ENCODE measurements at regions not wholly inside any gene's neighbourhood (a gene's known extent, or its start where the extent isn't known, plus 50 kb on each side); places are given as distances from the start of the nearest gene placed in this dataset.

DNA sequence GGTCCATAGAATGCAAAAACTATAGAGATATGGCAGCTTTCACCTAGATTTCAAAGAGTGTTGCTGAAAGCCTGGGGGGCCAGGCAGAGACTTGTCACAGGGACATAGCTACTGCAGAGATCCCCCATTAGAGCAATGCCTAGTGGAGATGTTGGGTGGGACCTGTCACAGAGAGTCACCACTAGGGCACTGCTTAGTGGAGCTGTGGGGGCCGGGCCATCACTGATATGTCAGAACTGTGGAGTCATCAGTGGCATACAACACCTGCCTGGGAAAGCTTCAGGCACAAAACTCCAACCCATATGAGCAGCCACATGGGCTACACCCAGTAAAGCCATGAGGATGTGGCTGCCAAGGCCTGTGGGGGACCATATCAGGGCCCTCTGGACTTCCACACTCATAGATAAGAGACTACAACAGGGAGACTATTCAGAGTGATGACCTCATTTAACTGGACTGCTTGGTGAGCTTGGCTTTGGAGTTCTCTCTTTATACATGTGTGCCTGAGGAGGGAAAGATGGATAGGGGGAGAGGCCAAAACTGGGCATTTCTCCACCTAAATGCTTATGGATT lies 176.3 kb downstream of the ZNF621 start:
- DNase-seq (ENCODE audit: low read depth) = no peak

DNA sequence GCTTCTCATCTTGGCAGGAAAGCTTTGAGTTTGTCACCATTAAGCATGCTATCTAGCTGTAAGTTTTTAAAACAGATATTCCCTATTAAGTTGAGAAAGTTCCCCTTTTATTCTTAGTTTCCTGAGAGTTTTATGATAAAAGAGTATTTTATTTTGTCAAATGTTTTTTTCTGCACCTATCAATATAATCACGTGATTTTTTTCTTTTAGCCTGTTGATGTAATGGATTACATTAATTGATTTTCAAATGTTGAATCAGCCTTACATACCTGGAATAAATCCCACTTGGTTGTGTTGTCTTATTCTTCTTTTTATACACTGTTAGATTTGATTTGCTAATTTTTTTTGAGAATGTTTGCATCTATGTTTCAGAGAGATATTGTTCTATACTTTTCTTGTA lies 179.5 kb downstream of the ZNF621 start:
- DNase-seq (ENCODE audit: low read depth) = no peak

DNA sequence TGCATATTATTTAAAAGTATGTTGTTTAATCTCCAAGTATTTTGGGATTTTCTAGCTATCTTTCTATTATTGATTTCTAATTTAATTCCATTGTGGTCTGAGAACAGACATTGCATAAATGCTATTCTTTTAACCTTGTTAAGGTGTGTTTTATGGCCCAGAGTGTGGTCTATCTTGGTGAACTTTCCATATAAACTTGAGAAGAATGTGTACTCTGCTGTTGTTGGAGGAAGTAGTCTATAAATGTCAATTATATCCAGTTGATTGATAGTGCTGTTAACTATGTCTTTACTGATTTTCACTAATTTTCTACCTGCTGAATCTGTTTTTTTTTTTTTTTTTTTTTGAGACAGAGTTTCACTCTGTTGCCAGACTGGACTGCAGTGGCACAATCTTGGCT lies 180.9 kb downstream of the ZNF621 start:
- DNase-seq (ENCODE audit: low read depth) = no peak

DNA sequence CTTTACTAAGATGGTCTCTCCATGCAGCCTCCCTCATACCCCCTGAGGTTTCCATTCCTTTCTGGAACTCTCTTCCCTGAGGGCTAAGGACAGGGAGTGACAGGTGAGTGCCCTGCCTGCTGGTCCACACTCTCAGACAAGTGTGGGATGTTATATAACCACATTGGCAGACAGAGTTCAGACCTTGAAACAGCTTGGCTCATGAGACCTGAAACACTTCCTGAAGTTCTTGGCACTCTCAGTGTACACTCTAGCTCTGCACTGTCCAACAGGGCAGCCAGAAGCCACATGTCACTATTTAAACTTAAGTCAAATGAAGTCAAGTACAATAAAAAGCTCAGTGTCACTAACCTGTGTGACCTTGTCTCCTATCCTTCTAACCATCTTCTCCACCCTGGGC lies 188.5 kb downstream of the ZNF621 start:
- DNase-seq (ENCODE audit: low read depth) = no peak

- no peak for DNase-seq (ENCODE audit: low read depth)
These were observed 189.0 kb downstream of the ZNF621 start for GRCh38 chr3:40713795-40714194.

GRCh38 chr3:40714771-40715345 lies 190.1 kb downstream of the ZNF621 start:
- no peak for DNase-seq (ENCODE audit: low read depth)

DNA sequence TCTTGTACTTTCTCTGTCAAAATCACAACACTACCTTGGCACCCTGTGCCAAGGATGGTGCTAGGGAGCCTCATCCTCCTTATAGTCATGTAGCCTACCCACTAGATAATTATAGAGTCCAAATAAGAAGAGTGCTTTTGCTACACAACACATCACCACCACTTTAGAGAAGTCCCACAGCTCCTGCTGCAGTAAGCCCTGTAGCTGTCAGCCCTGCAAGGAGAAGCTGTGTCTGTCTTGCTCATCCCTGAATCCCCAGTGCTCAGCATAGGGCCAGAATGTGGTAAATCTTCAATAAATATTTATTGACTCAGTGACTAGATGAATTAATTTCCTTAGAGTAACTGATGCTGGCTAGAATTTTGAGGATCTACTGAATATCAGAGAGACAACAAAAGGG lies 190.8 kb downstream of the ZNF621 start:
- DNase-seq (ENCODE audit: low read depth) = no peak

DNA sequence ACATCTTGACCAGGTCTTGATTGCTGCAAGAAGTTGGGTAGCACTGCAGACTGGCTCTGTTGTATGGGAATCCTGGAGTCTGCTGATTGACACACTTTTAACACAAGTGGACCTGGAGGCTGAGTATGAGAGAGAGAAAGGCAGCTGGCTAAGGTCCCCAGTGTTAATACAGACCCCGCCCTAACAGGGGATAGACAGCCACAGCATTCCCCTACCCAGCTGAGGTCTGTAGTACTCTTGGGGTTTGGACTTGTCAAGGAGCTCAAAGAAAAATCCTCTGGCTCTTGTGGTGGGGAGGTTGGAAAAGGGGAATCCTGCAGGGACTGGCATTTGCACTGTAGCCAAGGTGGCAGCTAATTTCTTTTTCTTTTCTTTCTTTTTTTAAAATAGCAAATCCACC lies 192.7 kb downstream of the ZNF621 start:
- DNase-seq (ENCODE audit: low read depth) = no peak

- no peak for DNase-seq (ENCODE audit: low read depth)
These were observed 193.4 kb downstream of the ZNF621 start for GRCh38 chr3:40718209-40718608.

DNA sequence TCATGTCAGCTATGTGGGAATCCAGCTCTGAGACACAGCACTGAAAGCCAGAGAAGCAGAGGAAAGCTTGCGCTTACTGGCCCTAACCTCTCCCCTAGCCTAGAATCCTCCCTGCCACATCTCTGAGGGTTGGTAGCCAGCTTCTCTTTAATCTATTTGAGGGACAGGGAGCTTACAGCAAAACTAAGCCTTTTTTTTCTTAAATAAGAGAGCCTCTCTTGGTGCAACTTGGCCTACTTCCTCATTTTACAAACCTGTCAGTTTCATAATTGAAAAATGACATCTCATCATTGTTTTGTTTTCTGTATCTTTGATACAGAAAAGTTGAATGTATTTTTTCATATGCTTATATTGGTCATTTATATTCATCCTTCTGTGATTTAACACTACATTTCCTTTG lies 193.9 kb downstream of the ZNF621 start:
- no peak for DNase-seq (ENCODE audit: low read depth)

DNA sequence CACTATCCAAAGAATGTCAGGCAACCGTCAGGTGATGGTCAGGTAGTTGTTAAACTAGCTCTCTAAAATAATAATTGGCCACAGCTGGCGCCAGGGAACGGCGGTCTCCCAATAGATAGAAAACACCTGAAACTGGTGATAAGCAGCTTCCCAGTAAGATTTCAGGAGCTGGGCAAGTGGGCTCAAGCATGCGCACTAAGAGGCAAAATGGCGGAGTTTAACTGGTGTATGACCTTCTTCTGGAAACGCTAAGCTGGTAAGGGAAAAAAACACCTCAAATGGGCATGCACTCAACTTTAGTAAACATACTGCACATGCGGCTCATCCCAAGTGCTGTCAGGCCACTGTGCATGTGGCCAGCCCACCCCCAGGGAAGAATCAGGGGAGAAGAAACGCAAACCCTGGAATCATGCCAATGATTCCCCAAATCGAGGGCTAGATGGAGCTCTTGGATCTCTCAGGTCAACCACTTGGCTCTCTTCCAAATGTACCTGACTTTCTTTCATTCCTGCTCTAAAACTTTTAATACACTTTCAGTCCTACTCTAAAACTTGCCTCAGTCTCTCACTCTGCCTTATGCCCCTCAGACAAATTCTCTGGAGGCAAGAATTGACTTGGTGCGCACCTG lies 195.0 kb downstream of the ZNF621 start:
- DNase-seq (ENCODE audit: low read depth) = peak; percentile 2

DNA sequence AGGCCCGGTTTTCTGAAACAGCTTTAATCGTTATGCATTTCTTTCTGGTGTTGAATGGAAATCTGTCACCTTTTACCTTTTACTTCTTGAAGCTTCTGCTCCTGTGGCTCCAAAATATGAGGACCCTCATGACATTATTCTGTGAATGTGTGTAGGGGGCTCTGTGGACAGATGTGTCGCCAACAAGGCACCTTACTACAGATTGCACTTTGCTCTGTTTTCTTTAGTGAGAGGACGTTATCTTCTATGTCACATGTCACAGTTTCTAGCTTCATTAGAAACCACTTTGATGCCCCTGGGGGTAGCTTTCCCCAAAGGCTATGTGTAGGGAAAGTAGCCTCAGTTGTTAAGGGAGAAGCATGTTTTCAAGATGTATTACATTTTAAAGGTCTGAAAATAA lies 195.6 kb downstream of the ZNF621 start:
- DNase-seq (ENCODE audit: low read depth) = no peak

- no peak for DNase-seq (ENCODE audit: low read depth)
These were observed 196.1 kb downstream of the ZNF621 start for GRCh38 chr3:40720863-40721262.

DNA sequence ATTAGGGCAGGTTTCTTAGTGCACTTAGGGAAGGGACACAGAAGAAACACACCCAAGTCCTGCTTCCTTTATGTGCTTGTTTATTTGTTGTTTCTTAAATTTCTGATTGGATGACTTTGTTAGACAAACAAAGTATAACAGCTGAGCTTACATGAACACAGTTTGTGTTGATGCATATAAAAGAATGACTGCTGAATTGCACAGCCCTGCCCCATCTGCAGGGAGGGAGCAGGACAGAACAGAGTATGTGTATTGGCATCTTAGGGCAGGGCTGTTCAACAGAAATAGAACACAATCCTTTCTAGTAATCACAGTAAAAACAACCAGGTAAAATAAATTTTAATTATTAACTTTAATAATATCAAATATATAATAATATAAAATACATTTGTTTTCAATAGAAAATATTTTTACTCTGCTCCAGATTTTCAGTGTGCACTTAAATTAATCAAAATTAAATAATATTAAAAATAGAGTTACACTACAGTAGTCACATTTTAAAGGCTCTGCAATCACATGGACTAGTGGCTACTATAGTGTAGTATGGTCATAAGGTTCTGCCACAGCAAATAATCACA lies 198.4 kb downstream of the ZNF621 start:
- no peak for DNase-seq (ENCODE audit: low read depth)

- DNase-seq (ENCODE audit: low read depth) = no peak
These were observed 200.3 kb downstream of the ZNF621 start for GRCh38 chr3:40725031-40725430.

GRCh38 chr3:40731445-40731844 lies 206.7 kb downstream of the ZNF621 start:
- no peak for DNase-seq (ENCODE audit: low read depth)

DNA sequence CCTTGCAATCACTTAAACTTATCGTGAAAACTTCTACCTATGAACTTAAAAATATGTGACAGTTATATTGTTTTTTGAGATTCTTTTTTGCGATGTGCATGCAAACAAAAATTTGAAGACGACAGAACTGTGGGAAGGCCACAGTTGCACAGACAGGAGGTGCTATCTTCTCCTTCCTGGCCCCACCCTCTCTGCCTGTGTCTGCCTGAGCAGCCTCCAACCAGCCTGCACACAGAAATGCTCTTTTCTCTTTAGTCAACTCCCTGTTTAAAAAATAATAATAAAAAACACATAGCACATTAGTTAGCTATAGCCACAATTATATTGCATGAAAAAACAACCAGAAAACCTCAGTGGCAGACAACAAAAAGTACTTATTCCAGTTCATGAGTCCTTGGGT lies 212.2 kb downstream of the ZNF621 start:
- no peak for DNase-seq (ENCODE audit: low read depth)

DNA sequence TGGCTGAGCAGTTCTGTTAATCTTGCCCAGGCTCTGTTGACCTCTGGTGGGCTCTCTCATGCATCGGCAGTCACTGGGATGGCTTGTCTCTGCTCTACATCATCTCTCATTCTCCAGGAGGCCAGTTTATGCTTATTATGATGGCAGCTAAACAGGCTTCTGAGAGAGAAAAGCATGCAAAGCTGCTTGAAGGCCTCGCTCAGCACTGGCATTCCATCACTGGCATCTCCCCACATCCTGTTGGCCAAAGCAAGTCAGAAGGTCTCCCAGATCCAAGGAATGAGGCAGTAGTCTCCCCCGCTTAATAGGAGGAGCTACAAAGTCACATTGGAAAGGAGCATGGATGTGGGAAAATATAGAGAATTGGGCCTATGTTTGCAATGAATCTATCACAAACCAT lies 212.6 kb downstream of the ZNF621 start:
- peak; percentile 11 for DNase-seq (ENCODE audit: low read depth)

DNA sequence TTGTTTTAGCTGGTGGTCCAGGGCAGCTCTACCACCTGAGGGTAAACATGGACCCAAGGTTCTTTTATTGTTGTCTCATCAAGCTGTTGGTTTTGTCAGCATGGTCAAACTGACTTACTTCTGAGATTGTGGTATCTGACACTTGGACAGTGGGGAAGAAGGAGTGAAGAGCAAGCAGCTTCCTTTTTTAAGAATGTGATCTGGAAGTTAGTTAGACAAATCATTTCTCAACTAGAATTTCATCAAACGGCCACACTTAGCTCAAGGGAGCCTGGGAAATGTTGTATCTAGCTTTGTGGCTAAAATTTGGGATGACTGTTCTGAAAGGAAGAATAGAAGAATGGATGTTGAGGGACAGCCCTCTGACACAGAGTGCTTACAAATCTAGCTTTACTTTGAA lies 215.2 kb downstream of the ZNF621 start:
- no peak for DNase-seq (ENCODE audit: low read depth)

DNA sequence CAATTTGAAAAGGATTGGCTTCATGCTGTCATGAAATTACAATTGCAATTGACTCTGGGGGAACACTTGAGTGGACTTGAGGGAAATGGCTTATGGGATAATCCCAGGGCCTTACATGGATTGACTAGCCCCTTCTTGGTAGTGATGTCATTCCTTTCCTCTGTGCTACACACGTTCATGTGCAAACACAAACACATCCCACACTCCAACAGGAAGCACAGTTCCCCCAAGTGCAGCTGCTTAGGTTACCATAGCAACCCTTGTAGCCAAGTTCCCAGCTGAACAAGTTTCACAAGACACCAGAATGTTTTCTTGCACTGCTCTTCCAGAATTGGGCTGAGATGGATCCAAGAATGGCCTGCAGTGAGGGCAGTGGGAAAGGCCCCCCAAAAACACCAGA lies 217.0 kb downstream of the ZNF621 start:
- peak; percentile 2 for DNase-seq (ENCODE audit: low read depth)

DNA sequence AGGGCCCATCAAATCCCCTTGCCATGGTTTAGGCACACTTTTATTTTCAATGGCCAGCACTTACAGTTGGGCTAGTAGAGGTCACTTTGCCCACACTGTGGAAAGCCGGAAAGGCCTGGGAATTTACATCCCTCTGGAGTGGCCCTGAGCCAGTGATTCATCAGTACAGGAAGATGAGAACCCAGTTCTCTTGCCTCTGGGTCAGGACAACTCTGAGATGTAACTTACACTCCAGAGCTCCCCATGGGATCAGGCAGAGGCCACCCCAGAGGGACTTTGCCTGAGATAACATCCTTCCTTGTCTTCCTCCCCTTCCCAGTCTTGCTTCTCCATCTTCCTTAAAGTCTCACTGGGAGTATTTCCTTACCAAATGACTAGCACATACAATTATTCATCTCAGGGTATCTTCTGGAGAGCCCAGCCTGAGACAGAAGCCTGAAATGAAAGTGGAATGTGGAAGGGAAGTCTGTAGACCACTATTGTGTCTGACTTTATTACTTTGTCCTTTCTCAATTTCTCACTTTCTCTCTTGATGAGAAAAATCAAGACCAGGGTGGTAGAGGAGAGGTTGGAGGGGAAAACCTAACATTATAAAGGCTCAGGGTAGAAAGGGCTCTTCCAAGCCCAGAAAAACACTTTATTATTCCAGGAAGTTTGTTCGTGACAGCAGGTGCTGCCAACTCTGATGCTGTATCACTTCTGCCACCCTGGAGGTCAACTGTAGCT lies 220.8 kb downstream of the ZNF621 start:
- no peak for DNase-seq (ENCODE audit: low read depth)

DNA sequence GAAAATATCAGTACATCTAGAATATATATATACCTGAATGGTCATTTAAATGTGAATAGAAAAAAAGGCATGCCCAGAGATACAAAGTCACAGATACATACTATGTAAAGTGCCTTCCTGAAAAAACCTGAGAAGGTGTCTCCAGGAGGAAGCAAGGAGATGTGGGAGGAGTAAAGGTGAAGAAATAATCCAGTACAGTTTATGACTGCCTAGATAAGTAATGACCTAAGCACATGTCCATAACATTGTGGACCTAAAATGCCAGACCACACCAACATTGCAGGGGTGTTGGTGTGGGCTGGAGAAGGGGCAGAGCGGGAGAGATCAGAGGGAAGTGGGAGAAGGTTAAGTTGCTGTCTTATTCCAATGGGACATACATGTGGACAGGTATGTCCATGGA lies 226.9 kb downstream of the ZNF621 start:
- DNase-seq (ENCODE audit: low read depth) = no peak

DNA sequence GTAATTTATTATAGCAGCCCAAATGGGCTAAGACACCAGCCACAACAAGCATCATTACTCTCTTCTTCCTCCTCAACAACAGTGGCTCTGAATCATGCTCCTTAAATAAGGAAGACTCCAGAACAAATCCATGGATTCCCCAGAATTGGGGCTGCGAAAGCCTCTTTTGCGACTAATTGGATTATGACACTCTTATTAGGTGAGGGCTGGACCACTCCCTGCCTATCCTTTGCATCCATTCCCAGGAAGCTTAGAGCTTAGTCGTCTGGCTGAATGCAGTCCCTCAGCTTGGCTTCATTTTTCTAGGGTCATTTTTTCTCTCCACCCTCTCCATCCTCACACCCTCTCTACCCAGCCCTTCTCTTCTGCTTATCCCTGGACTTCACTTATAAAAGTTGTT lies 227.7 kb downstream of the ZNF621 start:
- DNase-seq (ENCODE audit: low read depth) = no peak
